WERI-Rb-1 (cell line): ENCODE measurements at regions not wholly inside any gene's neighbourhood (a gene's known extent, or its start where the extent isn't known, plus 50 kb on each side); places are given as distances from the start of the nearest gene placed in this dataset.
A peak's percentile ranks its signal among the peaks of the same experiment; 100 is the strongest.

Experiments
- DNase-seq: peaks from one replicate; pipeline ENCODE4 v3.0.0-alpha.2; 2020
- H3K27ac ChIP-seq: fragments of 250-450 bp; sonication (Bioruptor Pico); 2 replicates; pipeline ENCODE4 v1.5.1; 2020; ENCODE audit warnings: mild to moderate bottlenecking, moderate library complexity
- H3K27me3 ChIP-seq: fragments of 250-450 bp; sonication (Bioruptor Pico); 2 replicates; pipeline ENCODE4 v1.5.1; 2021; ENCODE audit warnings: mild to moderate bottlenecking, low read depth, moderate library complexity; ENCODE audit not compliant: insufficient read depth, severe bottlenecking
- H3K36me3 ChIP-seq: fragments of 250-450 bp; sonication (Bioruptor Pico); 2 replicates; pipeline ENCODE4 v1.5.1; 2020; ENCODE audit warnings: mild to moderate bottlenecking, moderate library complexity
- H3K4me3 ChIP-seq: 2 replicates; pipeline ENCODE4 v1.5.1; 2011; ENCODE audit warnings: low read depth, mild to moderate bottlenecking, control low read depth, low read length
- H3K9me3 ChIP-seq: fragments of 250-450 bp; sonication (Bioruptor Pico); 2 replicates; pipeline ENCODE4 v1.5.1; 2021; ENCODE audit warnings: mild to moderate bottlenecking, moderate library complexity; ENCODE audit not compliant: severe bottlenecking
- CTCF ChIP-seq: IDR thresholded peaks from 2 replicates; pipeline ENCODE4 v1.5.1; 2011; ENCODE audit warnings: low read depth, mild to moderate bottlenecking, control low read depth, inconsistent platforms, low read length

GRCh38 chr2:7670905-7671641 is 753.9 kb downstream of the RNF144A start:
- H3K4me3 ChIP-seq, result no peak overlapping the region
- H3K27me3 ChIP-seq, result no peaks in the 10 kb centered on the region
- no peaks in the 10 kb centered on the region for H3K36me3 ChIP-seq
- no peak for DNase-seq
- H3K27ac ChIP-seq, result no peak overlapping the region
- TF ChIP-seq CTCF, result no peak
- peaks cover 3% of the 10 kb centered on the region for H3K9me3 ChIP-seq

GRCh38 chr2:7672027-7672684 is 754.9 kb downstream of the RNF144A start:
- Histone ChIP-seq H3K27ac (no peak overlapping the region), H3K9me3 (peaks cover 3% of the 10 kb centered on the region), H3K27me3 (no peaks in the 10 kb centered on the region), H3K36me3 (no peaks in the 10 kb centered on the region), H3K4me3 (no peak overlapping the region)
- DNase-seq, result peak; percentile 73
- TF ChIP-seq CTCF, result peak; percentile 83

GRCh38 chr2:7672685-7673071 is 755.5 kb downstream of the RNF144A start:
- Histone ChIP-seq H3K9me3 (peaks cover 3% of the 10 kb centered on the region), H3K36me3 (no peaks in the 10 kb centered on the region), H3K27ac (no peak overlapping the region), H3K27me3 (no peaks in the 10 kb centered on the region), H3K4me3 (no peak overlapping the region)
- no peak for TF ChIP-seq CTCF
- no peak for DNase-seq

- peaks cover 3% of the 10 kb centered on the region for H3K9me3 ChIP-seq
- H3K27me3 ChIP-seq, result no peaks in the 10 kb centered on the region
- TF ChIP-seq CTCF, result no peak
- no peak overlapping the region for H3K27ac ChIP-seq
- DNase-seq, result no peak
- no peaks in the 10 kb centered on the region for H3K36me3 ChIP-seq
- no peak overlapping the region for H3K4me3 ChIP-seq
Measured at GRCh38 chr2:7673101-7673500, 755.9 kb downstream of the RNF144A start.

GRCh38 chr2:7673853-7674252 is 756.6 kb downstream of the RNF144A start:
- H3K36me3 ChIP-seq, result no peaks in the 10 kb centered on the region
- no peak overlapping the region for H3K27ac ChIP-seq
- no peaks in the 10 kb centered on the region for H3K27me3 ChIP-seq
- TF ChIP-seq CTCF, result no peak
- no peak overlapping the region for H3K4me3 ChIP-seq
- no peak for DNase-seq
- peaks cover 3% of the 10 kb centered on the region for H3K9me3 ChIP-seq
